ENCODE measurements at regions not wholly inside any gene's neighbourhood (a gene's known extent, or its start where the extent isn't known, plus 50 kb on each side); places are given as distances from the start of the nearest gene placed in this dataset.

DNA sequence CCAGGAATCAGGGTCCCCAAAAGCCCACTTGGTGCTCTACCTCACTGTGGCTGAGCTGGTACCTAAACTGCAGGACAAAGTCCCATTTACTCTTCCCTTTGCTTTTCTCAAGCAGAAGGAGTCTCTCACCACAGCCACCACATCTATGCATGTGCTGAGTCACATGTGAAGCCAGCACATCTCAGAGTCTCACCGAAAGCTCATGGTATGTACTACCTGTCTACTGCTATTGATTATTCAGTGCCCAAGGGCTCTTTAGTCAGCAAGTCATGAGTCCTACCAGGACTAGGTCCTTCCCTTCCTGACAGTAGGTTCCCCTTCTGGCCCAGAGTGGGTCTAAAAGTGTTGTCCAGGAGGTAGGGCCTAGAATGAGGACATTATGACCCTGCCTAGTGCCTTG lies 130.7 kb upstream of the NTRK2 start:
- Histone ChIP-seq H3K9ac (ENCODE audit: insufficient read depth, low read length) (no peak overlapping the region), H3K79me2 (ENCODE audit: control insufficient read depth, insufficient read depth, low read length) (no peaks in the 10 kb centered on the region), H3K4me1 (ENCODE audit: control insufficient read depth, extremely low read depth, insufficient read depth, low read length) (no peaks in the 10 kb centered on the region), H3K9me3 (ENCODE audit: control insufficient read depth, insufficient read depth, low read depth, low read length) (no peaks in the 10 kb centered on the region), H4K20me1 (ENCODE audit: control insufficient read depth, extremely low read depth, insufficient read depth, low read length) (no peaks in the 10 kb centered on the region), H3K36me3 (ENCODE audit: control insufficient read depth, insufficient read depth, low read length) (no peaks in the 10 kb centered on the region), H2AFZ (ENCODE audit: low read length) (no peak overlapping the region), H3K4me2 (ENCODE audit: extremely low read depth, insufficient read depth, low read length) (no peak overlapping the region), H3K27ac (ENCODE audit: insufficient read depth, low read length) (no peak overlapping the region), H3K27me3 (ENCODE audit: control insufficient read depth, insufficient read depth, low read length) (no peaks in the 10 kb centered on the region), H3K4me3 (replicated peaks in 1 of 4; ENCODE audit: control extremely low read depth in 1 of 4, insufficient read depth in 1 of 4, low read depth in 3 of 4, low read length in 4 of 4) (no peak overlapping the region)
- TF ChIP-seq, protein P1, sequence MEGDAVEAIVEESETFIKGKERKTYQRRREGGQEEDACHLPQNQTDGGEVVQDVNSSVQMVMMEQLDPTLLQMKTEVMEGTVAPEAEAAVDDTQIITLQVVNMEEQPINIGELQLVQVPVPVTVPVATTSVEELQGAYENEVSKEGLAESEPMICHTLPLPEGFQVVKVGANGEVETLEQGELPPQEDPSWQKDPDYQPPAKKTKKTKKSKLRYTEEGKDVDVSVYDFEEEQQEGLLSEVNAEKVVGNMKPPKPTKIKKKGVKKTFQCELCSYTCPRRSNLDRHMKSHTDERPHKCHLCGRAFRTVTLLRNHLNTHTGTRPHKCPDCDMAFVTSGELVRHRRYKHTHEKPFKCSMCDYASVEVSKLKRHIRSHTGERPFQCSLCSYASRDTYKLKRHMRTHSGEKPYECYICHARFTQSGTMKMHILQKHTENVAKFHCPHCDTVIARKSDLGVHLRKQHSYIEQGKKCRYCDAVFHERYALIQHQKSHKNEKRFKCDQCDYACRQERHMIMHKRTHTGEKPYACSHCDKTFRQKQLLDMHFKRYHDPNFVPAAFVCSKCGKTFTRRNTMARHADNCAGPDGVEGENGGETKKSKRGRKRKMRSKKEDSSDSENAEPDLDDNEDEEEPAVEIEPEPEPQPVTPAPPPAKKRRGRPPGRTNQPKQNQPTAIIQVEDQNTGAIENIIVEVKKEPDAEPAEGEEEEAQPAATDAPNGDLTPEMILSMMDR (conservative IDR thresholded peaks at IDR 0.05 in 1 of 2, IDR thresholded peaks at IDR 0.05 in 1 of 2; ENCODE audit: low read depth in 1 of 2, low read length in 2 of 2), result no peak
- TF ChIP-seq EZH2 (IDR thresholded peaks at IDR 0.05; ENCODE audit: low read length, missing control alignments), result no peak
- no peak for DNase-seq (ENCODE audit: low read depth in 2 of 2)

DNA sequence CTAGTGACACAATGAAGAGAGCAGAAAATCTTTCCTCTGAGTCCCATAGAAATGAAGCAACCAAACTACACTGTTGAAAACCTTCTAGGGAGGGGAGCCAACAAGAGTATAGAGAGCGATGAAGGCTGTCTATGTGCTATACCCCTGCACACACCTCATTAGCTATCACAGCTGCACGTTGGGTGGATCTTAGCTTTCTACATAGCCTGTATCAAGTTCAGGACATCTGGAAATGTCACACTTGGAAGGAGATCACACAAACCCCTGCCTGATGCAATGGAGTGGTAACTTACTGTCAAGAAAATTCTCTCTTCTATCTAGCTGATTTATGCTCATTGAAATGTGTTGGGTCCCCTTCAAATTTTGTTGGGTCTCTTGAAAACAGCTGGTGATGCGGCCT lies 127.0 kb upstream of the NTRK2 start:
- no peak overlapping the region for H3K9ac ChIP-seq (ENCODE audit: insufficient read depth, low read length)
- no peaks in the 10 kb centered on the region for H3K36me3 ChIP-seq (ENCODE audit: control insufficient read depth, insufficient read depth, low read length)
- H3K4me3 ChIP-seq (replicated peaks in 1 of 4; ENCODE audit: control extremely low read depth in 1 of 4, insufficient read depth in 1 of 4, low read depth in 3 of 4, low read length in 4 of 4), result no peak overlapping the region
- no peaks in the 10 kb centered on the region for H3K27me3 ChIP-seq (ENCODE audit: control insufficient read depth, insufficient read depth, low read length)
- no peaks in the 10 kb centered on the region for H3K4me1 ChIP-seq (ENCODE audit: control insufficient read depth, extremely low read depth, insufficient read depth, low read length)
- no peak overlapping the region for H2AFZ ChIP-seq (ENCODE audit: low read length)
- H3K9me3 ChIP-seq (ENCODE audit: control insufficient read depth, insufficient read depth, low read depth, low read length), result no peaks in the 10 kb centered on the region
- no peaks in the 10 kb centered on the region for H3K79me2 ChIP-seq (ENCODE audit: control insufficient read depth, insufficient read depth, low read length)
- TF ChIP-seq EZH2 (IDR thresholded peaks at IDR 0.05; ENCODE audit: low read length, missing control alignments), result no peak
- TF ChIP-seq, protein P1 (conservative IDR thresholded peaks at IDR 0.05 in 1 of 2, IDR thresholded peaks at IDR 0.05 in 1 of 2; ENCODE audit: low read depth in 1 of 2, low read length in 2 of 2), result no peak
- no peaks in the 10 kb centered on the region for H4K20me1 ChIP-seq (ENCODE audit: control insufficient read depth, extremely low read depth, insufficient read depth, low read length)
- no peak for DNase-seq (ENCODE audit: low read depth in 2 of 2)
- H3K4me2 ChIP-seq (ENCODE audit: extremely low read depth, insufficient read depth, low read length), result no peak overlapping the region
- H3K27ac ChIP-seq (ENCODE audit: insufficient read depth, low read length), result no peak overlapping the region

DNA sequence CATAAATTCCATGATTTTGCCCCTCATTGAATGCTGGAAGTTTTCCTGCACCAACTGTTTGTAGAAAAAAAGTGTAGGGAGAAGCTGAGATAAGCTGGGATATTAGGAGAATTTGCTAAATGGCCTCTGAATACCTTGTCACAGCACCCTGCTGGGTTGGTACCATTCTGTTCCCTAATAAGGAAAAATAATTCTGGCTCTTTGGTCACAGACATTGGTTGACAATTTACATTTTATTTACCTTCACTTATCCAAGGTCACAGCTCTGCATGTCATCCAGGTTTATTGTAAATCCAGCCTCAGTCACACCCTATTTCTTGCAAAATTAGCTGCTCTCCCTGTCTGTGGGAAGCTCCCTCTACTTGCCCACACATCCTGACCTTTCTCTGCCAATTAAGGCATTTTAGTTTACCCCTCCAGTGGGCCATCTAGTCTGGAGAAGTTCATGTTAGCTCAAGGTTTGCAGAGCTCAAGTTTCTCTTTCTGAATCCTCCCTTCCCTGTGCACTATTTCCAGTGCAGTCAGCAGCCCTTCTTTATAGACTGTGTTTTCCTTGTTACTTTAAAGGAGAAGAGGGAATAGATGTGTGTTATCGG lies 115.4 kb upstream of the NTRK2 start:
- no peaks in the 10 kb centered on the region for H4K20me1 ChIP-seq (ENCODE audit: control insufficient read depth, extremely low read depth, insufficient read depth, low read length)
- no peaks in the 10 kb centered on the region for H3K79me2 ChIP-seq (ENCODE audit: control insufficient read depth, insufficient read depth, low read length)
- DNase-seq (ENCODE audit: low read depth in 2 of 2), result no peak
- no peak overlapping the region for H2AFZ ChIP-seq (ENCODE audit: low read length)
- TF ChIP-seq, protein P1 (conservative IDR thresholded peaks at IDR 0.05 in 1 of 2, IDR thresholded peaks at IDR 0.05 in 1 of 2; ENCODE audit: low read depth in 1 of 2, low read length in 2 of 2), result no peak
- no peaks in the 10 kb centered on the region for H3K4me1 ChIP-seq (ENCODE audit: control insufficient read depth, extremely low read depth, insufficient read depth, low read length)
- H3K9ac ChIP-seq (ENCODE audit: insufficient read depth, low read length), result no peak overlapping the region
- H3K9me3 ChIP-seq (ENCODE audit: control insufficient read depth, insufficient read depth, low read depth, low read length), result no peaks in the 10 kb centered on the region
- no peak overlapping the region for H3K4me3 ChIP-seq (replicated peaks in 1 of 4; ENCODE audit: control extremely low read depth in 1 of 4, insufficient read depth in 1 of 4, low read depth in 3 of 4, low read length in 4 of 4)
- no peak overlapping the region for H3K4me2 ChIP-seq (ENCODE audit: extremely low read depth, insufficient read depth, low read length)
- no peaks in the 10 kb centered on the region for H3K36me3 ChIP-seq (ENCODE audit: control insufficient read depth, insufficient read depth, low read length)
- H3K27ac ChIP-seq (ENCODE audit: insufficient read depth, low read length), result no peak overlapping the region
- H3K27me3 ChIP-seq (ENCODE audit: control insufficient read depth, insufficient read depth, low read length), result no peaks in the 10 kb centered on the region

Measured in fibroblast of lung (primary cell).